Lower leg skin (tissue), 3 donors: ENCODE measurements at regions not wholly inside any gene's neighbourhood (a gene's known extent, or its start where the extent isn't known, plus 50 kb on each side); places are given as distances from the start of the nearest gene placed in this dataset.

Experiments used
- POLR2A ChIP-seq, 2 donors: fragments of 450-650 bp; IDR thresholded peaks; one replicate each; pipeline ENCODE4 v1.6.1; 2016 to 2017; ENCODE audit warnings: antibody characterized with exemption in 2 of 2, mild to moderate bottlenecking in 1 of 2, moderate library complexity in 1 of 2
- TF ChIP-seq, protein P1 (sequence below), 3 donors: fragments of 450-650 bp; IDR thresholded peaks; one replicate each; pipeline ENCODE4 v1.5.1; 2016; ENCODE audit warnings: antibody characterized with exemption in 3 of 3, mild to moderate bottlenecking in 3 of 3, moderate library complexity in 2 of 3

DNA sequence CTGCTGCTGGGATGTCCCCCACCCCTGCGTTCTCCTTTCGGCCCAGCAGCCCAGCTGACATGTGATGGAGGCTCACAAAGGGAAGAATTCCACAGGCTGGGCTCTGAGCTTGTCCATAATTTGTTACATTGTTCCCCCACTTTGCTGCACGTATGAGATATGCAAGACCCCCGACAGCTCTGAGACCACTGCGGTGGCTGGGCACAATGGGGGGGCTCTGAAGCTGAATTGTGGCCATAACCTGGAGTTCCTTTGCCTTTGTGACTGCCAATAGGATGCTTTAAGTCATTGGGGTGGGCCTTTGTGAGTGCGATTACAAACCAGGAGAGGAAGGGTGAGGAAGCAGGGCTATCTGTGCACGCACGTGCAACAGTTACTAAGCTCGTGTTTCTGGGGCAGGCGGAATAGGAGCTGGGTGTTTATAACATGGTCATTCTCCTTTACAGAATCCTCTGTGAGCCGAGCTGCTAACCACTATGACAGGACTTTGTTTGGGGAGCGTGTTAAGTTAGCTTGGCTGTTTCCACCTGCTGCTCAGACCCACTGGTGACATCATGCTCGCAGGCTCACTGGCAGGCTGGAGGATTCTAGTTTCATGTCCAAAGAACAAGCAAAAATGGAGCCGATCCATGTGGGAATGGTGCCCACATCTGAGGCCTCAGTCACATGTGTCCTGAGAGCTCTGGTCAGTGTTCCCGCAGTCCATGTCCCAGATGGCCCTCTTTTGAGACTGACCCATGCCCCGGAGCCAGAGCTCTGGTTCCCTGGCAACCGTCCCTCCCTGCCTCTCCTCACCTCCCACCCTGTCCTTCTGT lies 208.3 kb upstream of the SALL1 start:
- TF ChIP-seq, protein P1, sequence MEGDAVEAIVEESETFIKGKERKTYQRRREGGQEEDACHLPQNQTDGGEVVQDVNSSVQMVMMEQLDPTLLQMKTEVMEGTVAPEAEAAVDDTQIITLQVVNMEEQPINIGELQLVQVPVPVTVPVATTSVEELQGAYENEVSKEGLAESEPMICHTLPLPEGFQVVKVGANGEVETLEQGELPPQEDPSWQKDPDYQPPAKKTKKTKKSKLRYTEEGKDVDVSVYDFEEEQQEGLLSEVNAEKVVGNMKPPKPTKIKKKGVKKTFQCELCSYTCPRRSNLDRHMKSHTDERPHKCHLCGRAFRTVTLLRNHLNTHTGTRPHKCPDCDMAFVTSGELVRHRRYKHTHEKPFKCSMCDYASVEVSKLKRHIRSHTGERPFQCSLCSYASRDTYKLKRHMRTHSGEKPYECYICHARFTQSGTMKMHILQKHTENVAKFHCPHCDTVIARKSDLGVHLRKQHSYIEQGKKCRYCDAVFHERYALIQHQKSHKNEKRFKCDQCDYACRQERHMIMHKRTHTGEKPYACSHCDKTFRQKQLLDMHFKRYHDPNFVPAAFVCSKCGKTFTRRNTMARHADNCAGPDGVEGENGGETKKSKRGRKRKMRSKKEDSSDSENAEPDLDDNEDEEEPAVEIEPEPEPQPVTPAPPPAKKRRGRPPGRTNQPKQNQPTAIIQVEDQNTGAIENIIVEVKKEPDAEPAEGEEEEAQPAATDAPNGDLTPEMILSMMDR (IDR thresholded peaks at IDR 0.05), result no peak
- TF ChIP-seq POLR2A (IDR thresholded peaks at IDR 0.05), result no peak
